HUES6 (cell line): ENCODE measurements at regions not wholly inside any gene's neighbourhood (a gene's known extent, or its start where the extent isn't known, plus 50 kb on each side); places are given as distances from the start of the nearest gene placed in this dataset.
"Not testable (repeated sequence)": the region's sequence is repeated elsewhere in the genome, so short reads cannot be mapped to it uniquely, and the experiment has no call there.

ENCODE experiments used
- H3K27ac ChIP-seq: 2 replicates; pipeline ENCODE4 v1.7.0; 2013; ENCODE audit warnings: low read depth, mild to moderate bottlenecking, low read length, inconsistent platforms
- H3K27me3 ChIP-seq: 2 replicates; pipeline ENCODE4 v1.6.1; 2013; ENCODE audit warnings: low read length; ENCODE audit not compliant: control insufficient read depth, insufficient read depth
- H3K36me3 ChIP-seq: 2 replicates; pipeline ENCODE4 v1.6.1; 2013; ENCODE audit warnings: low read length; ENCODE audit not compliant: control insufficient read depth, insufficient read depth
- H3K4me1 ChIP-seq: 2 replicates; pipeline ENCODE4 v1.6.1; 2013; ENCODE audit warnings: low read length; ENCODE audit not compliant: control insufficient read depth, insufficient read depth
- H3K4me3 ChIP-seq: 2 replicates; pipeline ENCODE4 v1.5.1; 2013; ENCODE audit warnings: low read depth, low read length
- H3K9ac ChIP-seq: one replicate; pipeline ENCODE4 v1.6.1; 2013; ENCODE audit warnings: mild to moderate bottlenecking, low read length
- H3K9me3 ChIP-seq: 2 replicates; pipeline ENCODE4 v1.6.1; 2013; ENCODE audit warnings: low read depth, low read length; ENCODE audit not compliant: control insufficient read depth, insufficient read depth

DNA sequence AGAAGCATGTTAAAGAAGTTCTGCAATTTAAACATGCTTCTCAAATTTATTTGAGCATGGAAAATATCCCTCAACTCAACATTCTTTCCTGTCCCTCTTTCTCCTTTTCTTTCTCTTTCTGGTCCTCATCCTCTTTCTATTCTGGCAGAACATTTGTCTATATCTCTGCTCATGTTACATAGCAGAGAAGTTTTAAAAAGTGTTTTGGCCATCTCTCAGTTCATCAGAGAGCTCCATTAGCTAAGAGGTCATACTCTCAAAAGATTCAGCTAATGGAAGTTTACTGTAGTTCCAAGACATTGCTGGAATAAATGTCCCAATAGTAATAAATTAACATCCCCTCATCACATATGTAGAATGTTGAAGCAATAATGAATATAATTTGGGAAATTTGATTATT is 53.5 kb downstream of the XCL2 start:
- Histone ChIP-seq H3K9me3 (no peaks in the 10 kb centered on the region), H3K27me3 (no peaks in the 10 kb centered on the region), H3K4me3 (no peak overlapping the region), H3K9ac (no peak overlapping the region), H3K4me1 (no peaks in the 10 kb centered on the region), H3K36me3 (no peaks in the 10 kb centered on the region), H3K27ac (no peak overlapping the region)

- H3K4me3 ChIP-seq = no peak overlapping the region
- H3K36me3 ChIP-seq = no peaks in the 10 kb centered on the region
- no peaks in the 10 kb centered on the region for H3K4me1 ChIP-seq
- no peak overlapping the region for H3K27ac ChIP-seq
- no peaks in the 10 kb centered on the region for H3K27me3 ChIP-seq
- no peak overlapping the region for H3K9ac ChIP-seq
- no peaks in the 10 kb centered on the region for H3K9me3 ChIP-seq
Measured at GRCh38 chr1:168488138-168488537, 55.7 kb downstream of the XCL2 start.

DNA sequence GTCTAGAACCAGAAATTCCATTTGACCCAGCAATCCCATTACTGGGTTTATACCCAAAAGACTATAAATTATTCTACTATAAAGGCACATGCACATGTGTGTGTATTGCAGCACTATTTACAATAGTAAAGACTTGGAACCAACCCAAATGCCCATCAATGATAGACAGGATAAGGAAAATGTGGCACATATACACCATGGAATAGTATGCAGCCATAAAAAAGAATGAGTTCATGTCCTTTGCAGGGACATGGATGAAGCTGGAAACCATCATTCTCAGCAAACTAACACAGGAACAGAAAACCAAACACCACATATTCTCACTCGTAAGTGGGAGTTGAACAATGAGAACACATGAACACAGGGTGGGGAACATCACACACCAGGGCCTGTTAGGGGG is 57.0 kb downstream of the XCL2 start:
- H3K4me3 ChIP-seq, H3K27me3 ChIP-seq, H3K9ac ChIP-seq, H3K4me1 ChIP-seq, H3K9me3 ChIP-seq, H3K27ac ChIP-seq, H3K36me3 ChIP-seq: not testable (repeated sequence)

DNA sequence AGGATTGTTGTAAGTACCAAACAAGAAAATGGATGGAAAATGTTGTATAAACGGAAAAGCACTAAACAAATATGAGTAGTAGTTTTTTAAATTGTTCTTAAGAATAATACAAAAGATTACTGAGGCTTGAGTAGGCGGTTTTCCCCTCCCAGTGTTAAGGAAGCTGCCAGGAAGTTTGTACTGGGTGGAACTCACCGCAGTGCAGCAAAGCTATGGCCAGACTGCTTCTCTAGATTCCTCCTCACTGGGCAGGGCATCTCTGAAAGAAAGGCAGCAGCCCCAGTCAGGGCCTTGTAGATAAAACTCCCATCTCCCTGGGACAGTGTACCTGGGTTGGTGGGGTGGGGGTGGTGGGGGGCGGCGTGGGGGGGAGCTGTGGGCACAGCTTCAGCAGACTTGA is 58.7 kb downstream of the XCL2 start:
- no peak overlapping the region for H3K4me3 ChIP-seq
- no peaks in the 10 kb centered on the region for H3K9me3 ChIP-seq
- no peaks in the 10 kb centered on the region for H3K27me3 ChIP-seq
- H3K9ac ChIP-seq = no peak overlapping the region
- peaks cover 17% of the 10 kb centered on the region for H3K4me1 ChIP-seq
- no peak overlapping the region for H3K27ac ChIP-seq
- no peaks in the 10 kb centered on the region for H3K36me3 ChIP-seq

DNA sequence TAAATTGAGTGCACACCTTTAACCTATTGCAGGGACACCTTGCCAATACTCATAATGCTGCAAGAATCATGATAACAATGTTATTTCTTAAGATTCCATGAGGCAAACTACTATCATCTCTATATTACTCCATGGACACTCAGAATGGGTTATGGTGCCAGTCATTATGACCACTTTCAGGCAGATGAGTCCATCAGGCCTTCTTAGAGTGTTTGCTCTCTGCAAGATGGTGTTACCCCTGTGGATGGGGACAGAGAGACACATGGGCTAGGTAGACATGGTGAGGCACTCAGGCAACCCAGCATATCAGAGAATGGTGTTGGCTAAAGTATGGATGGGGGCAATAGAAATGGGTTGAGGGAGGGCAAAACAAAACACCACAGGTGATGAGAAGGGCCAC is 59.7 kb downstream of the XCL2 start:
- H3K36me3 ChIP-seq = no peaks in the 10 kb centered on the region
- H3K4me1 ChIP-seq = peaks cover 17% of the 10 kb centered on the region
- H3K9ac ChIP-seq = no peak overlapping the region
- no peaks in the 10 kb centered on the region for H3K27me3 ChIP-seq
- no peak overlapping the region for H3K4me3 ChIP-seq
- H3K27ac ChIP-seq = no peak overlapping the region
- no peaks in the 10 kb centered on the region for H3K9me3 ChIP-seq

DNA sequence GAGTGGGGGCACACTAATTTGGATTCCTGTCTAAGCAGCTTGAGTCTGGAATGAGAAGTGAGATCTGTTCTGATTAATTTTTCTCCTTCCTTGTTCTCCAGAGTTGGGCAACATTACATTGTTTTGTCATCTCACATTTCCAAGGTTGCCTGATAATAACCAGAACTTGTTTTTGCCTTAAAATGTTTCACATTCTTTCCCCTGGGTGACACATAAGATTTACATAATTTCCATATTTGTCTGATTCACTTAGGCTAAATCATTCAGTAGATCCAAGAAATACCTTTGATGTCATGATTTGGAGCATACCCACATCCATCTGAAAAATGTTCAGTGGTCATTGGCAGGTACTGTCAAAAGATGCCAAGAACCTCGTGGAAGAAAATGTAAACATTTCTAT is 60.3 kb downstream of the XCL2 start:
- Histone ChIP-seq H3K4me1 (peaks cover 17% of the 10 kb centered on the region), H3K36me3 (no peaks in the 10 kb centered on the region), H3K4me3 (no peak overlapping the region), H3K27me3 (no peaks in the 10 kb centered on the region), H3K9ac (no peak overlapping the region), H3K27ac (no peak overlapping the region), H3K9me3 (no peaks in the 10 kb centered on the region)

DNA sequence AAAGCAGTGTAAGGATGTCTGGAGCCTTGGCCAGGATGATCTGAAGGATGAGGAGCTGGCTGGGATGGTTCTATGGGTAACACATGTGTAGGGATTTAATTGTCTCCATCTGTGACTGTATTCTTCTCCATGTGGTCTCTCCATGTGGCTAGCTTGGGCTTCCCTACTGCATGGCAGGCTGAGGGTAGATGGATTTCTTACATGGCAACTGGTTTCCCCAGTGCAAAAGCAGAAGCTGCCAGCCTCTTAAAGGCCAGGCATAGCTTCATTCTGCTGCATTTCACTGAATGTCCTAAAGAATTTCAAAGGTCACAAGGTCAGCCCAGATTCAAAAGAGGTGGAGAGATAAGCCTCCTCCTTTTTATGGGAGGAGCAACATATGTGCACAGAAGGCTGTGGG is 61.7 kb downstream of the XCL2 start:
- Histone ChIP-seq H3K9me3 (no peaks in the 10 kb centered on the region), H3K27ac (no peak overlapping the region), H3K4me3 (no peak overlapping the region), H3K36me3 (no peaks in the 10 kb centered on the region), H3K9ac (no peak overlapping the region), H3K4me1 (peaks cover 17% of the 10 kb centered on the region), H3K27me3 (no peaks in the 10 kb centered on the region)

DNA sequence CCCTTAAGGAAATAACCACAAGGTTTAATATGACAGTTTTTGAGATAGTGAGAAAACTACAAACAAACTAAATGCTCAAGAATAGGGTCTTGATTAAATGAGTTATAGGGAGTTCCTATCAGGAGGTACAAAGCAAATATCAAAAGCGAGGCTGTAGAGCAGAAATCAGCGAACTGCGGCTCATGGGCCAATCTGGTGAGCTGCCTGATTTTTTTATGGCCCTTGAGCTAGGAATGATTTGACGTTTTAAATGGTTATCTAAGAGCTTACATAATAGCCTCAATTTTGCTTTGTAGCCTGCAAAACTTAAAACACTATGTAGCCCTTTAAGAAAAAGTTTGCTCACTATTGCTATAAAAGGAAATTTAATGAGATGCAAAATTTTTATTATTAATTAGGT is 62.2 kb downstream of the XCL2 start:
- no peaks in the 10 kb centered on the region for H3K9me3 ChIP-seq
- H3K27ac ChIP-seq = no peak overlapping the region
- no peak overlapping the region for H3K4me3 ChIP-seq
- H3K4me1 ChIP-seq = peaks cover 17% of the 10 kb centered on the region
- H3K36me3 ChIP-seq = no peaks in the 10 kb centered on the region
- no peaks in the 10 kb centered on the region for H3K27me3 ChIP-seq
- H3K9ac ChIP-seq = no peak overlapping the region

GRCh38 chr1:168480997-168481396 is 62.8 kb downstream of the XCL2 start:
- no peak overlapping the region for H3K4me3 ChIP-seq
- H3K36me3 ChIP-seq = no peaks in the 10 kb centered on the region
- H3K9ac ChIP-seq = no peak overlapping the region
- H3K9me3 ChIP-seq = no peaks in the 10 kb centered on the region
- no peaks in the 10 kb centered on the region for H3K27me3 ChIP-seq
- H3K4me1 ChIP-seq = peaks cover 17% of the 10 kb centered on the region
- no peak overlapping the region for H3K27ac ChIP-seq

DNA sequence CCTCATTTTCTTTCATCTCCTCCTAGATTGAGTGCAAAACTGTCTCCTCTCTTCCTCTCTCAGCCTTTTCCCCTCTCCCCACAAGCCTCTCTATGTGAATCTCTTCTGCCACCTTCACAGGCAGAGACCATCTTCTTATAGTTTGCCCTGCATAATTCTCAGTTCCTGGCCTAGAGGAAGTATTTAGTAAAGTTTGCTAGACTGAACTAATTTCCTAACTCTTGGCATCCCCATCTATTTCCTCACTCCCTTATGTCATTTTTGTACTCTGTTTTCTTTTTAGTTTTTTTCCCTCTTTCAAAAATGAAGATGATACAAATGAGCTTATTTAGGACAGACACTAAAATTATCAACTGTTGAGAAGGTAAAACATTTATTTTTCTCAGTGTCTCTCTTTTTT is 66.0 kb downstream of the XCL2 start:
- H3K9ac ChIP-seq = no peak overlapping the region
- no peak overlapping the region for H3K27ac ChIP-seq

GRCh38 chr1:168476588-168477385 is 67.0 kb downstream of the XCL2 start:
- Histone ChIP-seq H3K4me1 (peaks cover 13% of the 10 kb centered on the region), H3K9me3 (peaks cover 27% of the 10 kb centered on the region), H3K9ac (no peak overlapping the region), H3K27me3 (no peaks in the 10 kb centered on the region), H3K4me3 (no peak overlapping the region), H3K36me3 (no peaks in the 10 kb centered on the region), H3K27ac (no peak overlapping the region)

More for the DNA sequence above, 66.0 kb downstream of the XCL2 start:
- Histone ChIP-seq H3K4me1 (peaks cover 17% of the 10 kb centered on the region), H3K36me3 (no peaks in the 10 kb centered on the region), H3K4me3 (no peak overlapping the region), H3K9me3 (peaks cover 24% of the 10 kb centered on the region), H3K27me3 (no peaks in the 10 kb centered on the region)
